Esophagus muscularis mucosa (tissue), 4 donors: ENCODE measurements at regions not wholly inside any gene's neighbourhood (a gene's known extent, or its start where the extent isn't known, plus 50 kb on each side); places are given as distances from the start of the nearest gene placed in this dataset.

Experiments
- DNase-seq: peaks from one replicate; pipeline ENCODE4 v3.0.0-alpha.2; 2017; ENCODE audit errors: extremely low spot score
- H3K27ac ChIP-seq, 4 donors: fragments of 200-600 bp; sonication (generic); replicated peaks in 1 of 4; 1 replicate in 3 of 4; 2 replicates in 1 of 4; pipeline ENCODE4 v1.5.1; 2016 to 2019; ENCODE audit warnings: mild to moderate bottlenecking in 1 of 4
- H3K27me3 ChIP-seq, 4 donors: fragments of 200-600 bp; sonication (generic); one replicate each; pipeline versions ENCODE4 v1.5.1 to v1.6.0; 2016 to 2019
- H3K36me3 ChIP-seq, 4 donors: fragments of 200-600 bp; sonication (generic); one replicate each; pipeline ENCODE4 v1.5.1; 2016 to 2019
- H3K4me1 ChIP-seq, 4 donors: fragments of 200-600 bp; sonication (generic); one replicate each; pipeline ENCODE4 v1.5.1; 2016 to 2019
- H3K4me3 ChIP-seq, 4 donors: fragments of 200-600 bp; sonication (generic); 1 replicate in 2 of 4; 2 replicates in 2 of 4; pipeline ENCODE4 v1.5.1; 2016 to 2019; ENCODE audit warnings: mild to moderate bottlenecking in 4 of 4, moderate library complexity in 1 of 4
- H3K9me3 ChIP-seq, 4 donors: fragments of 200-600 bp; sonication (generic); 1 replicate in 3 of 4; 2 replicates in 1 of 4; pipeline ENCODE4 v1.5.1; 2016 to 2019
- EP300 ChIP-seq: sonication (generic); formaldehyde crosslinking; IDR thresholded peaks from one replicate; pipeline ENCODE4 v1.6.1; 2017; ENCODE audit warnings: antibody characterized with exemption
- POLR2A ChIP-seq: fragments of 450-650 bp; IDR thresholded peaks from one replicate; pipeline ENCODE4 v1.6.1; 2017; ENCODE audit warnings: antibody characterized with exemption, moderate library complexity, mild to moderate bottlenecking, low read depth
- POLR2AphosphoS5 ChIP-seq, 2 donors: sonication (generic); formaldehyde crosslinking; IDR thresholded peaks; one replicate each; pipeline ENCODE4 v1.6.1; 2017; ENCODE audit warnings: antibody characterized with exemption in 2 of 2
- WGBS: methylation state at CpG from one replicate; pipeline ENCODE4 v1.1.5; 2018; 5-methylcytosine and 5-hydroxymethylcytosine counted together
- intact Hi-C: fragments of 100-400 bp; cut with DNase I; formaldehyde crosslinking; loops from one replicate; pipeline ENCODE4 v1.15.1; 2023
- TF ChIP-seq, protein P1 (sequence below), 3 experiments: fragments of 200-600 bp in 2 of 3; fragments of 450-650 bp in 1 of 3; sonication (generic) in 2 of 3; IDR thresholded peaks; one replicate each; pipeline ENCODE4 v1.5.1; 2017 to 2019; ENCODE audit warnings: antibody characterized with exemption in 3 of 3, mild to moderate bottlenecking in 2 of 3, moderate library complexity in 1 of 3

- TF ChIP-seq POLR2AphosphoS5 (IDR thresholded peaks at IDR 0.05) (no peak), EP300 (no peak), POLR2A (no peak)
- TF ChIP-seq, protein P1, sequence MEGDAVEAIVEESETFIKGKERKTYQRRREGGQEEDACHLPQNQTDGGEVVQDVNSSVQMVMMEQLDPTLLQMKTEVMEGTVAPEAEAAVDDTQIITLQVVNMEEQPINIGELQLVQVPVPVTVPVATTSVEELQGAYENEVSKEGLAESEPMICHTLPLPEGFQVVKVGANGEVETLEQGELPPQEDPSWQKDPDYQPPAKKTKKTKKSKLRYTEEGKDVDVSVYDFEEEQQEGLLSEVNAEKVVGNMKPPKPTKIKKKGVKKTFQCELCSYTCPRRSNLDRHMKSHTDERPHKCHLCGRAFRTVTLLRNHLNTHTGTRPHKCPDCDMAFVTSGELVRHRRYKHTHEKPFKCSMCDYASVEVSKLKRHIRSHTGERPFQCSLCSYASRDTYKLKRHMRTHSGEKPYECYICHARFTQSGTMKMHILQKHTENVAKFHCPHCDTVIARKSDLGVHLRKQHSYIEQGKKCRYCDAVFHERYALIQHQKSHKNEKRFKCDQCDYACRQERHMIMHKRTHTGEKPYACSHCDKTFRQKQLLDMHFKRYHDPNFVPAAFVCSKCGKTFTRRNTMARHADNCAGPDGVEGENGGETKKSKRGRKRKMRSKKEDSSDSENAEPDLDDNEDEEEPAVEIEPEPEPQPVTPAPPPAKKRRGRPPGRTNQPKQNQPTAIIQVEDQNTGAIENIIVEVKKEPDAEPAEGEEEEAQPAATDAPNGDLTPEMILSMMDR (IDR thresholded peaks at IDR 0.05), result no peak
- no peak overlapping the region for H3K27ac ChIP-seq
- peaks cover 0 to 4% (median 0%) of the 10 kb centered on the region in 4 donors for H3K27me3 ChIP-seq
- no peaks in the 10 kb centered on the region for H3K36me3 ChIP-seq
- 86% methylated on average over 8 of the region's 8 CpGs for WGBS
- DNase-seq, result no peak
- intact Hi-C loops, result no loop called here
- H3K4me3 ChIP-seq, result no peak overlapping the region
- H3K4me1 ChIP-seq, result no peaks in the 10 kb centered on the region
- H3K9me3 ChIP-seq, result no peaks in the 10 kb centered on the region
Measured at GRCh38 chr7:35401217-35401879, 147.4 kb upstream of the TBX20 start.

GRCh38 chr7:35399840-35400239 is 145.9 kb upstream of the TBX20 start:
- Histone ChIP-seq H3K9me3 (no peaks in the 10 kb centered on the region), H3K4me3 (no peak overlapping the region), H3K27ac (no peak overlapping the region), H3K4me1 (no peaks in the 10 kb centered on the region), H3K36me3 (no peaks in the 10 kb centered on the region), H3K27me3 (peaks cover 0 to 4% (median 0%) of the 10 kb centered on the region in 4 donors)
- 72% methylated on average over 4 of the region's 4 CpGs for WGBS
- no peak for DNase-seq
- TF ChIP-seq, protein P1 (IDR thresholded peaks at IDR 0.05), result no peak
- TF ChIP-seq POLR2A (no peak), EP300 (no peak), POLR2AphosphoS5 (IDR thresholded peaks at IDR 0.05) (no peak)
- intact Hi-C loops, result no loop called here

GRCh38 chr7:35399216-35399615 is 145.3 kb upstream of the TBX20 start:
- Histone ChIP-seq H3K36me3 (no peaks in the 10 kb centered on the region), H3K4me3 (no peak overlapping the region), H3K27ac (no peak overlapping the region), H3K27me3 (peaks cover 0 to 4% (median 0%) of the 10 kb centered on the region in 4 donors), H3K4me1 (no peaks in the 10 kb centered on the region), H3K9me3 (no peaks in the 10 kb centered on the region)
- TF ChIP-seq EP300 (no peak), POLR2AphosphoS5 (IDR thresholded peaks at IDR 0.05) (no peak), POLR2A (no peak)
- TF ChIP-seq, protein P1 (IDR thresholded peaks at IDR 0.05), result no peak
- intact Hi-C loops, result no loop called here
- DNase-seq, result no peak

DNA sequence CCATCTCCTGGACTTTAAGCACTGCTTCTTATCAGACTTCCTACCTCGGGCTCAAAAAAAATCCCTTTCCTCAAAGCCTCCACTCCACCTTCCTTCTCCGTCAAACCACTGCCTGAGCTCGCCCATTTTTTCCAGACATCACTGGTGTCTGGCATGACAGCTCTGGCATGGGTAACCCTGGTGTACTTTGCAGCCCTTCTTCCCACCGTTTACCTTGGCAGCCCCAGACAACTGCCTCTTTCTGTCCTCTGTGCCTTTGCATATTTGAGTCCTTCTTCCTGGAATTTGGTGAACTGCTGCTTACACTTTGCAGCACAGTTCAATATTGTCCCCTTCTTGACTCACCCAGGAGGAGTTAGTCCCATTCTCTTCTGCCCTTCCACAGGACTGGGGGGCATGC is 144.6 kb upstream of the TBX20 start:
- intact Hi-C loops, result no loop called here

DNA sequence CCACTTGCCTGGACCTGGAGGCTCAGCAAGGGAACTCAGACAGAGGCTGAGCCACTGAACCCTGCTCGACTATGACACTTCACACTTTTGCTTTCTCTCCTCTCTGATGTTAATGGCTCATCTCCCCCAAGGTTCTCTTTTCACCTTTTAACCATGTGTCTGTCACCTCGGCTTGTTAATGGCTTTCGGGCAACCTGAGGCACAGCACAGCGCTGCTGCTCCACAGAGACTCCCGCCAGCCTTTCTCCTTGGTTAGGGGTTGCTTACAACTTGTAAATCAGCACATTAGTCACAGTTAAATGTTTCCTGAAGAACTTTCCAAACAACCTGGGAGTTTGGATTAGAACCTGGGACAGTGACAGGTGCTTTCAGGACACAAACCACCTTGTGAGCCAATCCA is 136.2 kb upstream of the TBX20 start:
- H3K27ac ChIP-seq, result no peak overlapping the region
- DNase-seq, result no peak
- WGBS, result 72% methylated on average over 5 of the region's 5 CpGs
- no peak overlapping the region for H3K4me3 ChIP-seq
- intact Hi-C loops, result no loop called here
- TF ChIP-seq POLR2A (no peak), POLR2AphosphoS5 (IDR thresholded peaks at IDR 0.05) (no peak), EP300 (no peak)
- TF ChIP-seq, protein P1 (IDR thresholded peaks at IDR 0.05), result no peak
- H3K36me3 ChIP-seq, result no peaks in the 10 kb centered on the region
- peaks cover 0 to 9% (median 0%) of the 10 kb centered on the region in 4 donors for H3K27me3 ChIP-seq
- no peaks in the 10 kb centered on the region for H3K9me3 ChIP-seq
- peaks cover 0 to 4% (median 0%) of the 10 kb centered on the region in 4 donors for H3K4me1 ChIP-seq

More for the DNA sequence above, 144.6 kb upstream of the TBX20 start:
- 59% methylated on average over 4 of the region's 4 CpGs for WGBS
- no peaks in the 10 kb centered on the region for H3K9me3 ChIP-seq
- no peak overlapping the region for H3K4me3 ChIP-seq
- peaks cover 0 to 4% (median 0%) of the 10 kb centered on the region in 4 donors for H3K27me3 ChIP-seq
- no peaks in the 10 kb centered on the region for H3K4me1 ChIP-seq
- no peaks in the 10 kb centered on the region for H3K36me3 ChIP-seq
- no peak for TF ChIP-seq EP300
- no peak overlapping the region for H3K27ac ChIP-seq
- peak; percentile 78 for DNase-seq
